ENCODE measurements at regions not wholly inside any gene's neighbourhood (a gene's known extent, or its start where the extent isn't known, plus 50 kb on each side); places are given as distances from the start of the nearest gene placed in this dataset.

DNA sequence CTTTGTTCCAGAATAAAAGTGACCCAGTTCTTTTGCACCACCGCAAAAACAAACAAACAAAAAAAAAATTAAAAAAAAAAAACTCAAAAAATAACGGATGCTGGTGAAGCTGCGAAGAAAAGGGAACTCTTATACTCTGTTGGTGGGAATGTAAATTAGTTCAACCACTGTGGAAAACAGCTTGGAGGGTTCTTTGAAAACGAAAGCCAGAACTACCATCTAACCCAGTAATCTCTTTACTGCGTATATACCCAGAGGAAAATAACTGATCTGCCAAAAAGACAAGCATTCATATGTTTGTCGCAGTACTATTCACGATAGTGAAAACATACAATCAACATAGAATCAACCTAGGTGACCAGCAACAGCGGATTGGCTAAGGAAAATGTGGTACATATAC is 298.9 kb upstream of the CBLB start:
- TF ChIP-seq, protein P1, sequence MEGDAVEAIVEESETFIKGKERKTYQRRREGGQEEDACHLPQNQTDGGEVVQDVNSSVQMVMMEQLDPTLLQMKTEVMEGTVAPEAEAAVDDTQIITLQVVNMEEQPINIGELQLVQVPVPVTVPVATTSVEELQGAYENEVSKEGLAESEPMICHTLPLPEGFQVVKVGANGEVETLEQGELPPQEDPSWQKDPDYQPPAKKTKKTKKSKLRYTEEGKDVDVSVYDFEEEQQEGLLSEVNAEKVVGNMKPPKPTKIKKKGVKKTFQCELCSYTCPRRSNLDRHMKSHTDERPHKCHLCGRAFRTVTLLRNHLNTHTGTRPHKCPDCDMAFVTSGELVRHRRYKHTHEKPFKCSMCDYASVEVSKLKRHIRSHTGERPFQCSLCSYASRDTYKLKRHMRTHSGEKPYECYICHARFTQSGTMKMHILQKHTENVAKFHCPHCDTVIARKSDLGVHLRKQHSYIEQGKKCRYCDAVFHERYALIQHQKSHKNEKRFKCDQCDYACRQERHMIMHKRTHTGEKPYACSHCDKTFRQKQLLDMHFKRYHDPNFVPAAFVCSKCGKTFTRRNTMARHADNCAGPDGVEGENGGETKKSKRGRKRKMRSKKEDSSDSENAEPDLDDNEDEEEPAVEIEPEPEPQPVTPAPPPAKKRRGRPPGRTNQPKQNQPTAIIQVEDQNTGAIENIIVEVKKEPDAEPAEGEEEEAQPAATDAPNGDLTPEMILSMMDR (IDR thresholded peaks at IDR 0.05; ENCODE audit: low read depth, low read length, missing control alignments), result no peak
- no peak for DNase-seq (ENCODE audit: low read depth)
- no peak overlapping the region for H3K4me3 ChIP-seq (ENCODE audit: low read depth, low read length)
- in situ Hi-C loops (cut with HindIII; ENCODE audit: low sequenced_read_pairs), result no loop called here

DNA sequence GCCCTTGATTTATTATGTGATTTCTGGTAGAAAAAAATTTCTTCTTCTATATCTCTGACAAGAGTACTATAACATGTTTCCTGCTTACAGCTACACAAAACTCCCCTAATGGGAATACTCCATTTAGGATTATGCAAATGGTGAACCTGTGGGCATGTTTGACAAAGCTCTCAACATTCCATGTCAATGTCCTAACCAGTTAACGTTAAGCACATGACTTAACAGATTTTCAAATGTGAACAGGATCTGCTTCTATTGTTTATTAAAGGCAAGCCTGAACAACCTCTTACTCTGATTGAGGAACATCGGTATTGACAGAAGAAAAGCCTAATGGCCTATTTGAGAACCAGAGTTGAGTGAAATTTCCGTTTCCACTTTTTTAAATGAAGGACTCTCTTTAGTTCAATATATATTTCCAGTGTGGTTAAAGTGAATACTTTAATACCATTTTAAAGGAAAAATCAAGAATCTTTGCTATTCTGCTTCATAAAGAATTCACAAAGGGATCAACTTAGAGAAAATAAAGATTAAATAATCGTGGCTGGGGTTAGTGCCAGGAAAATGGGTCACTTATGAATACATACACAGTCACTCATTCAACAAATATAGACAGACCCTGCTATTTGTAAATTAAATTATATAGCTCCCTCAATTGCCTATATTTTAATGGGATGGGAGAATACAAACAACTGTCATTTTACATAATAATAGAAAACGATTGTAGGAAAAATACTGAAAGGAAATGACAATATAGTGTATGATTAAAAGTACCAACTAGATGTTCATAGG is 300.3 kb upstream of the CBLB start:
- no peak overlapping the region for H3K4me3 ChIP-seq (ENCODE audit: low read depth, low read length)
- TF ChIP-seq, protein P1 (IDR thresholded peaks at IDR 0.05; ENCODE audit: low read depth, low read length, missing control alignments), result no peak
- DNase-seq (ENCODE audit: low read depth), result no peak
- in situ Hi-C loops (cut with HindIII; ENCODE audit: low sequenced_read_pairs), result no loop called here

DNA sequence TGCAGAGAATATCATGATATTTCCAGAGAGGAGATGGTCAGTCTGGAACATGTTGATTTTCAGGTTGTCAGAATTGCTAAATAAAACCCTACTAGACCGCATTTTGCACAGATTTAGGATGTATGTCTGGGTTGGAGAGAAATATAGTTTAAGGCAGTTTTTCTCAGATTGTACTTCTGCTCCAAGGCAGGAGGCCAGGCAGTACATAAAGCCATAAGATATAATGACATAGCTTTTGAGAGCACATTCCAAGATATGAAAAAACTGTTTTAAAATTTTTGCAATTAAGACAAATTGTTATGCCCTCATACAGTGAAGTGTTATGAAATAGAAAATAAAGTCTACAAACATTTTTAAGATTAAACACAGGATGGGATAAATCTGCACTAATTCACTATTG is 301.8 kb upstream of the CBLB start:
- TF ChIP-seq, protein P1 (IDR thresholded peaks at IDR 0.05; ENCODE audit: low read depth, low read length, missing control alignments), result no peak
- DNase-seq (ENCODE audit: low read depth), result no peak
- in situ Hi-C loops (cut with HindIII; ENCODE audit: low sequenced_read_pairs), result no loop called here

DNA sequence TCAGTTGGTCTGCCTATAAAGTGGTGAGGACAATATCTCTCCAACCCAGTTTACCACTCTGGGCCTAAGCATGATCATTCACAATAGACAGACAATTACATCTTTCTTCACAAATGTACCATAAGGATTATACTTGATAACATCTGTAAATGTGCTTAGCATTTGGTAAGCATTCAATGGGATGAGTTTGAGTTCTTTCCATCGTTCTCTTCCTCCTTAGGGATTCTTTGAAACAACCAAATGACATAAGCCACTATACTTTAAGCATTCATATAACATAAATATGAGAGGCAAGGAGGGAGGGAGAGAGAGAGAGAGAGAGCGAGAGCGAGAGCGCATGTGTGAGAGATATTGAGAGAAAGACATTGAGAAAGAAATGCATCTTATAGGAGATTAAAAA is 303.3 kb upstream of the CBLB start:
- H3K4me3 ChIP-seq (ENCODE audit: low read depth, low read length), result no peak overlapping the region
- TF ChIP-seq, protein P1 (IDR thresholded peaks at IDR 0.05; ENCODE audit: low read depth, low read length, missing control alignments), result no peak
- in situ Hi-C loops (cut with HindIII; ENCODE audit: low sequenced_read_pairs), result no loop called here
- no peak for DNase-seq (ENCODE audit: low read depth)

More for the DNA sequence above, 301.8 kb upstream of the CBLB start:
- H3K4me3 ChIP-seq (ENCODE audit: low read depth, low read length), result no peak overlapping the region

DNA sequence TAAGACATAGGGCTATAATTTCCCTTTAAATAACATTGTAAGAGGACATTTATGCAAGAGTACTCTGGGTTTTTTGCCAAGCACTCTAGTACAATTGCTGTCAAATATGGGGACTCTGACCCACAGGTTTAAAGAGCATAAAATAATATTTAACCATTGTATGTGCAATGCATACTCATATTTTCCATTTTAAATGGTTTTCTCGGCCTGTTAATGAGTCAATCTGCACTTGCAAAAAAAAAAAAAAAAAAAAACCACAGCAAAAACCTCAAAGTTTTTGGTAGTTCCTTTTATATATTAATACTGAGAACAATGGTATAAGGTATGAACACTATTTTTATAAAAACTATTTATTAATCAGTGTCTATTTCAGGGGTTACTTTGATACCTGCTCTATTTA is 304.0 kb upstream of the CBLB start:
- DNase-seq (ENCODE audit: low read depth), result no peak
- TF ChIP-seq, protein P1 (IDR thresholded peaks at IDR 0.05; ENCODE audit: low read depth, low read length, missing control alignments), result no peak
- H3K4me3 ChIP-seq (ENCODE audit: low read depth, low read length), result no peak overlapping the region
- in situ Hi-C loops (cut with HindIII; ENCODE audit: low sequenced_read_pairs), result no loop called here

DNA sequence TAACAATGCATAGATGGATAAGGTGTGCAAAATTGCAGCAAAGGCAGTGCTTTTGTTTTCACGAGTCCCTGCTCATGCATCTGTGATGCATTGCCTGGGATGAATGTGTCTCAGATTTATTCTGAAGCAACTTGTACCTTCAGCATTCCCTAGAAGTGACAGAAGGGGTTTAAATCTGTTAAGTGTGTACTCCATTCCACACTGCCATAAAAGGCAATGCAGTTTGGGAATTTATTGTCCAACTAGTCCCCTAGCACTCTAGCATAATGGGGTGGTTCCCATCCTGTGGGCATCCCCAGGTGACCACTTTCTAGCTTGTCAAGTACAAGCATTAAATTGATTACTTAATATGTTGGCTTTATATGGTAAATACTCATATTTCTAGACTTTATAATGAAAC is 306.5 kb upstream of the CBLB start:
- in situ Hi-C loops (cut with HindIII; ENCODE audit: low sequenced_read_pairs), result no loop called here
- no peak overlapping the region for H3K4me3 ChIP-seq (ENCODE audit: low read depth, low read length)
- TF ChIP-seq, protein P1 (IDR thresholded peaks at IDR 0.05; ENCODE audit: low read depth, low read length, missing control alignments), result no peak
- no peak for DNase-seq (ENCODE audit: low read depth)

Measured in astrocyte of the cerebellum (primary cell).